HEK293 (cell line): ENCODE measurements at regions not wholly inside any gene's neighbourhood (a gene's known extent, or its start where the extent isn't known, plus 50 kb on each side); places are given as distances from the start of the nearest gene placed in this dataset.
A peak's percentile ranks its signal among the peaks of the same experiment; 100 is the strongest.

ENCODE experiments used
- BCL11A ChIP-seq: fragments of 450-650 bp; formaldehyde crosslinking; IDR thresholded peaks from 2 replicates; pipeline ENCODE4 v1.5.1; 2016; ENCODE audit warnings: low read depth, missing biosample characterization, missing genetic modification characterization
- BCL6B ChIP-seq: fragments of 450-650 bp; formaldehyde crosslinking; IDR thresholded peaks from 2 replicates; pipeline ENCODE4 v1.5.1; 2017; ENCODE audit warnings: missing biosample characterization, missing genetic modification characterization
- FEZF1 ChIP-seq: fragments of 450-650 bp; formaldehyde crosslinking; IDR thresholded peaks from 2 replicates; pipeline ENCODE4 v1.5.1; 2016; ENCODE audit warnings: missing biosample characterization, missing genetic modification characterization
- HOXD13 ChIP-seq: sonication (generic); formaldehyde crosslinking; IDR thresholded peaks from 2 replicates; pipeline ENCODE4 v1.8.0; 2022; ENCODE audit warnings: missing genetic modification reagents, borderline replicate concordance
- IKZF3 ChIP-seq: fragments of 450-650 bp; IDR thresholded peaks from 2 replicates; pipeline ENCODE4 v1.5.0; 2018; ENCODE audit warnings: missing biosample characterization, mild to moderate bottlenecking, missing genetic modification characterization, moderate library complexity
- INSM2 ChIP-seq: fragments of 450-650 bp; formaldehyde crosslinking; IDR thresholded peaks from 2 replicates; pipeline ENCODE4 v1.5.1; 2016; ENCODE audit warnings: missing biosample characterization, missing genetic modification characterization
- KLF17 ChIP-seq: fragments of 450-650 bp; formaldehyde crosslinking; IDR thresholded peaks from 2 replicates; pipeline ENCODE4 v1.5.1; 2016; ENCODE audit warnings: missing biosample characterization, missing genetic modification characterization
- KLF8 ChIP-seq: fragments of 450-650 bp; formaldehyde crosslinking; IDR thresholded peaks from 2 replicates; pipeline ENCODE4 v1.5.1; 2016; ENCODE audit warnings: missing biosample characterization, missing genetic modification characterization
- OSR2 ChIP-seq: fragments of 450-650 bp; formaldehyde crosslinking; IDR thresholded peaks from 2 replicates; pipeline ENCODE4 v1.5.1; 2016; ENCODE audit warnings: missing biosample characterization, missing genetic modification characterization
- OVOL3 ChIP-seq: fragments of 450-650 bp; formaldehyde crosslinking; IDR thresholded peaks from 2 replicates; pipeline ENCODE4 v1.5.1; 2016; ENCODE audit warnings: missing biosample characterization, missing genetic modification characterization
- SCRT2 ChIP-seq: fragments of 450-650 bp; formaldehyde crosslinking; IDR thresholded peaks from 2 replicates; pipeline ENCODE4 v1.5.1; 2016; ENCODE audit warnings: missing biosample characterization, missing genetic modification characterization
- TCF7L2 ChIP-seq: IDR thresholded peaks from 2 replicates; pipeline ENCODE4 v1.6.1; 2011; ENCODE audit warnings: low read depth, mild to moderate bottlenecking, inconsistent platforms, low read length, moderate library complexity, borderline replicate concordance
- ZBTB1 ChIP-seq: fragments of 450-650 bp; formaldehyde crosslinking; IDR thresholded peaks from 2 replicates; pipeline ENCODE4 v1.5.1; 2016; ENCODE audit warnings: missing biosample characterization, missing genetic modification characterization
- ZBTB17 ChIP-seq: fragments of 450-650 bp; formaldehyde crosslinking; IDR thresholded peaks from 2 replicates; pipeline ENCODE4 v1.5.1; 2016; ENCODE audit warnings: missing biosample characterization, missing genetic modification characterization
- ZBTB21 ChIP-seq: fragments of 450-650 bp; formaldehyde crosslinking; IDR thresholded peaks from 2 replicates; pipeline ENCODE4 v1.5.1; 2017; ENCODE audit warnings: missing biosample characterization, missing genetic modification characterization
- ZBTB48 ChIP-seq: fragments of 450-650 bp; formaldehyde crosslinking; IDR thresholded peaks from 2 replicates; pipeline ENCODE4 v1.5.1; 2016; ENCODE audit warnings: missing biosample characterization, missing genetic modification characterization
- ZFP41 ChIP-seq: fragments of 450-650 bp; formaldehyde crosslinking; IDR thresholded peaks from 2 replicates; pipeline ENCODE4 v1.5.1; 2016; ENCODE audit warnings: missing biosample characterization, missing genetic modification characterization, borderline replicate concordance
- ZNF10 ChIP-seq: fragments of 450-650 bp; formaldehyde crosslinking; IDR thresholded peaks from 2 replicates; pipeline ENCODE4 v1.5.1; 2017; ENCODE audit warnings: missing biosample characterization, missing genetic modification characterization
- ZNF155 ChIP-seq: fragments of 450-650 bp; formaldehyde crosslinking; IDR thresholded peaks from 2 replicates; pipeline ENCODE4 v1.5.1; 2016; ENCODE audit warnings: missing biosample characterization, missing genetic modification characterization
- ZNF18 ChIP-seq: fragments of 450-650 bp; formaldehyde crosslinking; IDR thresholded peaks from 2 replicates; pipeline ENCODE4 v1.5.1; 2016; ENCODE audit warnings: missing biosample characterization, missing genetic modification characterization
- ZNF19 ChIP-seq: fragments of 450-650 bp; formaldehyde crosslinking; IDR thresholded peaks from 2 replicates; pipeline ENCODE4; 2016; ENCODE audit warnings: missing biosample characterization, missing genetic modification characterization, low read depth
- ZNF2 ChIP-seq: fragments of 450-650 bp; formaldehyde crosslinking; IDR thresholded peaks from 2 replicates; pipeline ENCODE4 v1.5.1; 2016; ENCODE audit warnings: missing biosample characterization, missing genetic modification characterization
- ZNF24 ChIP-seq: fragments of 450-650 bp; formaldehyde crosslinking; IDR thresholded peaks from 2 replicates; pipeline ENCODE4 v1.5.1; 2016; ENCODE audit warnings: missing biosample characterization, missing genetic modification characterization
- ZNF302 ChIP-seq: fragments of 450-650 bp; formaldehyde crosslinking; IDR thresholded peaks from 2 replicates; pipeline ENCODE4 v1.5.1; 2016; ENCODE audit warnings: missing biosample characterization, missing genetic modification characterization, low read depth
- ZNF324 ChIP-seq: fragments of 450-650 bp; formaldehyde crosslinking; IDR thresholded peaks from 2 replicates; pipeline ENCODE4 v1.5.1; 2016; ENCODE audit warnings: missing biosample characterization, missing genetic modification characterization
- ZNF530 ChIP-seq: fragments of 450-650 bp; formaldehyde crosslinking; IDR thresholded peaks from 2 replicates; pipeline ENCODE4 v1.5.1; 2016; ENCODE audit warnings: low read depth, missing biosample characterization, missing genetic modification characterization
- ZNF558 ChIP-seq: fragments of 450-650 bp; formaldehyde crosslinking; IDR thresholded peaks from 2 replicates; pipeline ENCODE4 v1.5.1; 2016; ENCODE audit warnings: missing biosample characterization, missing genetic modification characterization
- ZNF571 ChIP-seq: fragments of 450-650 bp; formaldehyde crosslinking; IDR thresholded peaks from 2 replicates; pipeline ENCODE4 v1.5.0; 2017; ENCODE audit warnings: missing biosample characterization, missing genetic modification characterization
- ZNF580 ChIP-seq: fragments of 450-650 bp; formaldehyde crosslinking; IDR thresholded peaks from 2 replicates; pipeline ENCODE4 v1.5.1; 2016; ENCODE audit warnings: missing biosample characterization, missing genetic modification characterization
- ZNF629 ChIP-seq: fragments of 450-650 bp; formaldehyde crosslinking; IDR thresholded peaks from 2 replicates; pipeline ENCODE4 v1.5.1; 2017; ENCODE audit warnings: missing biosample characterization, missing genetic modification characterization
- ZNF692 ChIP-seq: fragments of 450-650 bp; formaldehyde crosslinking; IDR thresholded peaks from 2 replicates; pipeline ENCODE4 v1.5.1; 2016; ENCODE audit warnings: missing biosample characterization, missing genetic modification characterization
- ZNF704 ChIP-seq: fragments of 450-650 bp; formaldehyde crosslinking; IDR thresholded peaks from 2 replicates; pipeline ENCODE4 v1.5.1; 2016; ENCODE audit warnings: missing biosample characterization, missing genetic modification characterization
- ZNF843 ChIP-seq: fragments of 450-650 bp; formaldehyde crosslinking; IDR thresholded peaks from 2 replicates; pipeline ENCODE4 v1.5.1; 2016; ENCODE audit warnings: missing biosample characterization, missing genetic modification characterization
- ZSCAN23 ChIP-seq: fragments of 450-650 bp; formaldehyde crosslinking; IDR thresholded peaks from 2 replicates; pipeline ENCODE4 v1.5.1; 2016; ENCODE audit warnings: missing biosample characterization, missing genetic modification characterization
- ZSCAN30 ChIP-seq: fragments of 450-650 bp; IDR thresholded peaks from 2 replicates; pipeline ENCODE4 v1.5.1; 2018; ENCODE audit warnings: missing biosample characterization, mild to moderate bottlenecking, missing genetic modification characterization, moderate library complexity

- TF ChIP-seq ZNF580 (peak; percentile 85), ZNF324 (tag by site-specific recombination) (no peak; the same call in 1 of the 2 replicates), ZNF155 (tag by site-specific recombination) (no peak), ZNF302 (tag by site-specific recombination) (no peak), ZNF558 (tag by site-specific recombination) (peak; percentile 74; the same call in 1 of the 2 replicates), ZNF2 (tag by site-specific recombination) (peak; percentile 24; the same call in 1 of the 2 replicates), ZBTB21 (tag by site-specific recombination) (peak; percentile 67; the same call in 1 of the 2 replicates), ZBTB17 (tag by site-specific recombination) (peak; percentile 68), SCRT2 (tag by site-specific recombination) (no peak), ZSCAN30 (peak; percentile 64; the same call in 1 of the 2 replicates), OSR2 (tag by site-specific recombination) (peak; percentile 87), BCL11A (tag by site-specific recombination) (peak; percentile 79), INSM2 (tag by site-specific recombination) (peak; percentile 85), ZFP41 (tag by site-specific recombination) (no peak), ZNF10 (tag by site-specific recombination) (peak; percentile 44; the same call in 1 of the 2 replicates), IKZF3 (peak; percentile 73), FEZF1 (tag by site-specific recombination) (peak; percentile 96), ZNF704 (tag by site-specific recombination) (no peak), ZNF19 (tag by site-specific recombination) (no peak), TCF7L2 (peak; percentile 91), ZBTB48 (tag by site-specific recombination) (no peak), HOXD13 (CRISPR knock-in tag) (peak; percentile 94), OVOL3 (tag by site-specific recombination) (peak; percentile 87), BCL6B (no peak), ZNF571 (no peak), ZNF18 (tag by site-specific recombination) (peak; percentile 87), ZSCAN23 (tag by site-specific recombination) (peak; percentile 30; the same call in 1 of the 2 replicates), ZNF629 (peak; percentile 84), ZNF24 (tag by site-specific recombination) (peak; percentile 59; the same call in 1 of the 2 replicates), ZBTB1 (tag by site-specific recombination) (0 out of 2 replicates have a peak, but pooled peaks have one; percentile 41), ZNF530 (tag by site-specific recombination) (no peak), ZNF692 (peak; percentile 53; the same call in 1 of the 2 replicates), KLF8 (peak; percentile 92), KLF17 (no peak), ZNF843 (tag by site-specific recombination) (peak; percentile 98)
Observed at GRCh38 chrX:23548164-23548563, 119.1 kb upstream of the PRDX4 start (continued).
